GM12872 (cell line): ENCODE measurements at regions not wholly inside any gene's neighbourhood (a gene's known extent, or its start where the extent isn't known, plus 50 kb on each side); places are given as distances from the start of the nearest gene placed in this dataset.

Experiments
- CTCF ChIP-seq: IDR thresholded peaks from 3 replicates; pipeline ENCODE4 v1.5.1; 2011; ENCODE audit warnings: low read depth, mild to moderate bottlenecking, low read length, moderate library complexity; ENCODE audit not compliant: insufficient read depth

GRCh38 chr16:25487888-25488287, 203.9 kb upstream of the HS3ST4 start:
- TF ChIP-seq CTCF = no peak

GRCh38 chr16:25481636-25482035, 210.1 kb upstream of the HS3ST4 start:
- no peak for TF ChIP-seq CTCF

DNA sequence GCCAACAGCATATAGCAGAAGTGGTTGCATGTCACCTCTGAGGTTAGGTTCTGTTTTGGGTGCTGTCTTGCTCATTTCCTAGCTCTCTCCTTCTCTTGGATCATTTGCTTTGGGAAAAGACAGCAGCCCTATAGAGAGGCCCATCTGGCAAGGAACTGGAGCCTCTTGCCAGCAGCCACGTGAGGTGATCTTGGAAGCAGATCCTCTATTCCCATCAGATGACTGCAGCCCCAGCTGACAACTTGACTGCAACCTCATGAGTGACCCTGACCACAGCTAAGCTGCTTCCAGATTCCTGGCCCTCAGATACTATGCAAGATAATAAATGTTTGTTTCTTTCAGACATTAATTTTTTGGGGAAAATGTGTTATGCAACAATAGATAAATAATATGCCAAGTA, 213.3 kb upstream of the HS3ST4 start:
- TF ChIP-seq CTCF = no peak

DNA sequence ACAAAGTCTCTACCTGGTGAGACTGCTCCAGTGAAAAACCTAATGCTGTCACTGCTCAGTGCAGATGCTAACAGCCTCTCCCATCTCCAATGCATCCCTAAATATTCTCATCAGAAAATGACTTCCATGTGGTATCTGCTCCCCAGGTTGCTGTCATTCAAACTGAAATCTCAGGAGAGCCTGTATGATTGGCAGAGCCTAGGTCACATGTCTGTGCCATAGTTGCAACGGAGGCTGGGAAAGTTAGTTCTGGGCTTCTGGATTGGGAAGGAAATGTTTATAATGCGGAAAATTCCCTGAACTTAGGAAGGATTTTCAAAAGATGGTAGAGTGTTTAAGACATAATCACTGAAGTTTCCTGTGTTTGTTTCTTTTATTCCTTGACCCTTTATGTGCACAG, 206.4 kb upstream of the ZKSCAN2 start:
- no peak for TF ChIP-seq CTCF

- no peak for TF ChIP-seq CTCF
Measured at GRCh38 chr16:25449802-25450201, 192.2 kb upstream of the ZKSCAN2 start.

DNA sequence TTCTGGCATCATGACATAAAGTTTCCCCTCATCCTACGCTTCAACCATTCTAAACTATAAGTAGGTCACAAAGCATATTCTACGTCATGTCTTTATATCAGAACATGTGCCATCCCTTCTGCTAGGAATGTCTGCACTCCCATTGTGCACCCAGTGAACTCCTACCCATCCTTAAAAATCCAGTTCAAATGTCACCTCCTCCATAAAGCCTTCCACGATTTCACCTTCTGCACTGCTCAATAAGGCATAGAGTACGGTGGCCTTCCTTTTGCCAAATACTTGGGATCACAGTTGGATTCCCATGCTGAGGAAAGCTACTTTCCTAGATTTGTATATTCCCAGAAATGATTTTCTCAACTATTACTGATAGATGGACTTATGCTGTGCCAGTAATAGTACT, 186.3 kb upstream of the ZKSCAN2 start:
- no peak for TF ChIP-seq CTCF

DNA sequence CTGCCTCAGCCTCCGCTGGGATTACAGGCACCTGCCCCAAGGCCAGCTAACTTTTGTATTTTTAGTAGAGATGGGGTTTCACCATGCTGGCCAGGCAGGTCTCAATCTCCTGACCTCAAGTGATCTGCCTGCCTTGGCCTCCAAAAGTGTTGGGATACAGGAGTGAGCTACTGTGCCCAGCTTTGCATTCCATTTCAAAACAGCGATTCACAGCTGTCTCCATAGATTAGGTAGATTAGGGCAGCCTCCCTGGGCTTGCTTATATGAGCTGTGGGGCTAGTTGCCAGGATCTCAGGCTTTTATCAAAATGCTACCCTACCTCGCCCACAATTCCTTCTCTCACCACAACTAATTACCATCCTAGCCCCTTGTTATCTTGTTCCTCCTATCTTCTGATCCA, 176.4 kb upstream of the ZKSCAN2 start:
- TF ChIP-seq CTCF = no peak

DNA sequence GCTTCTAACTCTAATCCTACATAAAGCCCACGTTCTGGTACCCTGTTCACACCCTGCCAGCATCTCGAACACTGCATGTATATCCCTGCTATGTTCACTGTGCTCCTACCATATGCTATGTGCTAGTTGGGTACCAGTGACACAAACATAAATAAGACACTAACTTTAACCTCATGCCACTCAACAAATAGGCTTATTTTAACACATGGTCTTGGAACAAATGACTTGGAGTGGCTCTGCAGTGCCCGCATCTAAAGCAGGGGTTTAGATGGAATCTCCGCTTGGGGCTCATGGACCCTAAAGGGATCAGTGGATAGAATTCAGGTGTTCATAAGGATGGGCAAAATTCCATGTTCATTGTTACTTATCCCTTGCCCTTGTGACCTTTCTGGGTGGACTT, 175.7 kb upstream of the ZKSCAN2 start:
- TF ChIP-seq CTCF = no peak
